ENCODE measurements at regions not wholly inside any gene's neighbourhood (a gene's known extent, or its start where the extent isn't known, plus 50 kb on each side); places are given as distances from the start of the nearest gene placed in this dataset.

GRCh38 chr12:90098132-90098779 is 389.6 kb upstream of the ATP2B1 start:
- DNase-seq (ENCODE audit: low read depth in 2 of 3, low spot score in 2 of 3), result no peak

- DNase-seq (ENCODE audit: low read depth in 2 of 3, low spot score in 2 of 3), result no peak
These were observed 383.2 kb upstream of the ATP2B1 start for GRCh38 chr12:90091809-90092208.

GRCh38 chr12:90090929-90091651 is 382.5 kb upstream of the ATP2B1 start:
- no peak for DNase-seq (ENCODE audit: low read depth in 2 of 3, low spot score in 2 of 3)

GRCh38 chr12:90086281-90086680 is 377.6 kb upstream of the ATP2B1 start:
- no peak for DNase-seq (ENCODE audit: low read depth in 2 of 3, low spot score in 2 of 3)

GRCh38 chr12:90085494-90086274 is 377.0 kb upstream of the ATP2B1 start:
- DNase-seq (ENCODE audit: low read depth in 2 of 3, low spot score in 2 of 3), result no peak

GRCh38 chr12:90084018-90084417 is 375.4 kb upstream of the ATP2B1 start:
- no peak for DNase-seq (ENCODE audit: low read depth in 2 of 3, low spot score in 2 of 3)

GRCh38 chr12:90080616-90081015 is 372.0 kb upstream of the ATP2B1 start:
- DNase-seq (ENCODE audit: low read depth in 2 of 3, low spot score in 2 of 3), result no peak

GRCh38 chr12:90079529-90080210 is 371.0 kb upstream of the ATP2B1 start:
- no peak for DNase-seq (ENCODE audit: low read depth in 2 of 3, low spot score in 2 of 3)

- DNase-seq (ENCODE audit: low read depth in 2 of 3, low spot score in 2 of 3), result no peak
These were observed 369.7 kb upstream of the ATP2B1 start for GRCh38 chr12:90078344-90078743.

- no peak for DNase-seq (ENCODE audit: low read depth in 2 of 3, low spot score in 2 of 3)
These were observed 369.1 kb upstream of the ATP2B1 start for GRCh38 chr12:90077756-90078155.

- DNase-seq (ENCODE audit: low read depth in 2 of 3, low spot score in 2 of 3), result no peak
These were observed 368.2 kb upstream of the ATP2B1 start for GRCh38 chr12:90076851-90077319.

- DNase-seq (ENCODE audit: low read depth in 2 of 3, low spot score in 2 of 3), result no peak
These were observed 367.0 kb upstream of the ATP2B1 start for GRCh38 chr12:90075685-90076084.

GRCh38 chr12:90074086-90074485 is 365.4 kb upstream of the ATP2B1 start:
- no peak for DNase-seq (ENCODE audit: low read depth in 2 of 3, low spot score in 2 of 3)

- no peak for DNase-seq (ENCODE audit: low read depth in 2 of 3, low spot score in 2 of 3)
These were observed 363.4 kb upstream of the ATP2B1 start for GRCh38 chr12:90071996-90072395.

- DNase-seq (ENCODE audit: low read depth in 2 of 3, low spot score in 2 of 3), result no peak
These were observed 361.1 kb upstream of the ATP2B1 start for GRCh38 chr12:90069711-90070110.

GRCh38 chr12:90067791-90068190 is 359.2 kb upstream of the ATP2B1 start:
- no peak for DNase-seq (ENCODE audit: low read depth in 2 of 3, low spot score in 2 of 3)

GRCh38 chr12:90064852-90065801 is 356.5 kb upstream of the ATP2B1 start:
- DNase-seq (ENCODE audit: low read depth in 2 of 3, low spot score in 2 of 3), result no peak

- DNase-seq (ENCODE audit: low read depth in 2 of 3, low spot score in 2 of 3), result no peak
These were observed 354.2 kb upstream of the ATP2B1 start for GRCh38 chr12:90062799-90063198.

- DNase-seq (ENCODE audit: low read depth in 2 of 3, low spot score in 2 of 3), result no peak
These were observed 353.2 kb upstream of the ATP2B1 start for GRCh38 chr12:90061809-90062208.

GRCh38 chr12:90060031-90060430 is 351.4 kb upstream of the ATP2B1 start:
- DNase-seq (ENCODE audit: low read depth in 2 of 3, low spot score in 2 of 3), result no peak
